Stimulated activated CD4-positive, alpha-beta T cell treated with anti-CD3 and anti-CD28 coated beads, TNF-alpha, amount 100 ng/mL, for 1 hour (primary cell): ENCODE measurements at regions not wholly inside any gene's neighbourhood (a gene's known extent, or its start where the extent isn't known, plus 50 kb on each side); places are given as distances from the start of the nearest gene placed in this dataset.
"Not testable (repeated sequence)": the region's sequence is repeated elsewhere in the genome, so short reads cannot be mapped to it uniquely, and the experiment has no call there.

Experiments
- DNase-seq, 3 donors: peaks; one replicate each; pipeline ENCODE4 v3.0.0-alpha.2; 2020; ENCODE audit warnings: low read depth in 3 of 3, low spot score in 1 of 3

DNA sequence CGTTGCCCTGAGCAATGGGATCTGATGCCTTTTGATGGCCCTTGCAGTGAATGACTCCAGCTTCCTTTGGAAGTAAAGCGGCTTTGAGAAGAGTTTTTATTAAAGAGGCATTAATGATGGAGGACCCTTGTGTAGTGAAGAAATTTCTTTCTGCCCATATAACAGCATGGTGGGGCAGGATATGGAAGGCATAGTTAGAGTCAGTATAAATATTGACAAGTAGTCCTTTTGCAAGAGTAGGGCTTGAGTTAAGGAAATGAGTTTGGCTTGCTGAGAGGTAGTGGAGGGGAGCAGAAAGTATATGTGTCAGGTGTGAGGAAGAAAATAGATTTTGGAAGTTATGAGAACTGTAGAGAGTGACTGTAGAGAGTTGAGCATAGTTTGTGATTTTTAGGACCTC is 254.1 kb upstream of the DIO3 start:
- DNase-seq: not testable (repeated sequence)

DNA sequence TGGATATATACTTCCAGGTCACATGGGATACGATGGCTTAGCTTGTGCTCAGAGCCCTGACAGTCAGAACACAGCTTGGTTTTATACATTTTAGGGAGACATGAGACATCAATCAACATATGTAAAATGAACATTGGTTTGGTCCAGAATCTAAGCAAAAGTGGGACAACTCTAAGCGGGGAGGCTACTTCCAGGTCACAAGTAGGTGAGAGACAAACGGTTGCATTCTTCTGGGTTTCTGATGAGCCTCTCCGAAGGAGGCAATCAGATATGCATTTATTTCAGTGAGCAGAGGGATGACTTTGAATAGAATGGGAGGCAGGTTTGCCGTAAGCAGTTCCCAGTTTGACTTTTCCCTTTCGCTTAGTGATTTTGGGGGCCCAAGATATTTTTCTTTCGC is 250.1 kb upstream of the DIO3 start:
- not testable (repeated sequence) for DNase-seq

GRCh38 chr14:101313268-101313667 is 248.0 kb upstream of the DIO3 start:
- no peak for DNase-seq

GRCh38 chr14:101315802-101316296 is 245.4 kb upstream of the DIO3 start:
- DNase-seq: no peak

GRCh38 chr14:101318271-101318670 is 243.0 kb upstream of the DIO3 start:
- DNase-seq: no peak

DNA sequence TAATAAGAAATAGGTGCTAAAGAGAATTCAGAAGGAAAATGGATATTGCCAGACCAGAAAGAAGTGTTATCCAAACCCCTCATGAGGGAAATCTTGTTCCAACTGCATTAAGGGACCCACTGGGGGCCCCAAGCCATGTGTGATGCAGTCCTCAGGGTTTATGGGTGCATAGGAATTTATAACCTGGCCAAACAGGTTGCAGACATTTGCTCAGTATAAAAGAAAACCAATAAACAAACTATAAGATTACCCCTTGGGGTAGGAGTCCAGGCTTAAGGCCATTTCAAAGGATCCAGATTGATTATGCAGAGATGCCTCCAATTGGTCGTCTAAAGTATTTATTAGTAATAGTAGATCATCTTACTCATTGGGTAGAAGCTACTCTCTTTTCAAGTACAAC is 240.9 kb upstream of the DIO3 start:
- no peak for DNase-seq

- DNase-seq: no peak
Observed at GRCh38 chr14:101322223-101322622, 239.1 kb upstream of the DIO3 start.

DNA sequence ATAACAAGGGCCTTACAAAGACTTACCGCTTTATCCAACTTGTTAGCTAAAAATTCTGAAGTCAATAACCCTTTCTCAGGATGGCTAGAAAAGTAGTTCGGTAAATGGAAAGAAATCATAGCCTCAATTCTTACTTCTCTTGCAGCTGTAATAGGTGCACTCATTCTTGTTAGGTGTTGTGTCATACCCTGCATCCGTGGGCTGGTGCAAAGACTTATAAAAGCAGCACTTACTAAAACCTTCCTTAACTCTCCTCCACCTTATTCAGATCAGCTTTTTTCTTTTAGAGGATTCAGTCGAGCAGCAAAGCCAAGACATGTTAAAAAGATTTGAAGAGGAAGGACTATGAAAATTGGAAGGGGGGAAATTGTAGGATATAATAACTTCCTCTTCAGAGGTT is 238.2 kb upstream of the DIO3 start:
- no peak for DNase-seq

GRCh38 chr14:101323614-101324235 is 237.6 kb upstream of the DIO3 start:
- not testable (repeated sequence) for DNase-seq

GRCh38 chr14:101325319-101325718 is 236.0 kb upstream of the DIO3 start:
- no peak for DNase-seq

GRCh38 chr14:101328412-101329028 is 232.8 kb upstream of the DIO3 start:
- no peak for DNase-seq

GRCh38 chr14:101330416-101331140 is 230.7 kb upstream of the DIO3 start:
- DNase-seq: no peak

GRCh38 chr14:101331141-101331525 is 230.2 kb upstream of the DIO3 start:
- no peak for DNase-seq

DNA sequence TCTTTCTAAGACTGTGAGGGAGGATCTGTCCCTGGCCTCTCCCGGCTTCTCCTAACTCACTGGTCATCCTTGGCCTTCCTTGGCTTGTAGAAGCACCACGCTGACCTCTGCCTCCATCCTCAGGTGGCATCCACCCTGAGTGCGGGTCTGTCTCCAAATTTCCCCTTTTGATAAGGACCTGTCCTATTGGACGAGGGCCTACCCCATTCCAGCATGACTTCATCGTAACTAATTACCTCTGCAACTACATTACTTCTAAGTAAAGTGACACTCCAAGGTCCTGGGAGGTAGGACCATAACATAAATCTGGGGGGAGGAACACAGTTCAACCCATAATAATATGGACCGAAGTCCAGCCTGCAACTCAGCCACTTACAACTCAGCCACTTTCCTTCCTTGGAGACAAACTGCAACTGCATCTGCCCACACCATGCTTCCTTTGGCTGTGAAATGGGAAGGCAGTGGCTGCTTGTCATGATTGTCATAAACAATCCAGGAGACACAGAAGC is 229.6 kb upstream of the DIO3 start:
- DNase-seq: no peak

DNA sequence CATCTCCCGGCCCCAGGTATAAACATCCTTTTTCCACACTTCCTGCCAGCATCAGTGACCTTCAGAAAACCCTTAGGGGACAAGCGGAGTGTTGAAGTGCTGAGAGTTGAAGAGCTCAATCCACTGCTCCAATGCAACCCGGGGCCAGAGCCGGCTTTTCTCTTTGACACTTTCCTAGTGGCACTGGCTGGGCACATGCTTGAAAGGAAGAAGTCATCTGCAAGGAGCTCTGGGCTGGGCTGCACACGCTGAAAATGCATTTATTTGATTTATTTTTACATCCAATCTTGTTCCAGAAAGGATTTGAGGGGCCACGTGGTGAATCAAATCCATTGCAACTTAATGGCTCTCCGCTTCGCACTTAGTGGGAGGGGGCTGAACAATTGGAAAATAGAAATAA is 229.0 kb upstream of the DIO3 start:
- DNase-seq: no peak

- DNase-seq: no peak
Observed at GRCh38 chr14:101333335-101334280, 227.7 kb upstream of the DIO3 start.

DNA sequence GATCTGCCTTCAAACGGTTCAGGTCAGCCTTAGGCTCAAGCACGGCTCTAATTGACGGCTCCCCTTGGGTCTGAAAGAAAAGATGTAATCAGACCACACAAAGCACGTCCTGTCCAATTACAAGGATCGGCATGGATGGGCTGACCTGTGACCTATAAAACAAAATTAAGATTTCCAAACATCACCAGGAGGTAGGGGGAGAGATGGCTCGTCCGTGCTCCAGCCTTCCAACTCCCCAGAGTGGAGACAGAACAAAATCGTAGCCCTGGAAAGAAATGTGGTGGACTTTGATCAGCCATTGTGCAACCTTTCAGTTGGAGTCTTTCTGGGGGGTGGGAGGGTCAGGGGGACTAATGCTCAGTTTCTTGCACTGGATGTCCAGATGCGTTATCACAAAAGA is 226.6 kb upstream of the DIO3 start:
- no peak for DNase-seq

GRCh38 chr14:101335061-101335661 is 226.1 kb upstream of the DIO3 start:
- no peak for DNase-seq

GRCh38 chr14:101336183-101336582 is 225.1 kb upstream of the DIO3 start:
- DNase-seq: no peak

- DNase-seq: no peak
Observed at GRCh38 chr14:101337053-101337452, 224.2 kb upstream of the DIO3 start.

- no peak for DNase-seq
Observed at GRCh38 chr14:101340556-101340955, 220.7 kb upstream of the DIO3 start.
